GM12873 (cell line): ENCODE measurements at regions not wholly inside any gene's neighbourhood (a gene's known extent, or its start where the extent isn't known, plus 50 kb on each side); places are given as distances from the start of the nearest gene placed in this dataset.

Experiments used
- CTCF ChIP-seq: IDR thresholded peaks from 2 replicates; pipeline ENCODE4 v1.5.1; 2012; ENCODE audit warnings: low read depth, mild to moderate bottlenecking, moderate library complexity, low read length, control low read depth; ENCODE audit not compliant: insufficient read depth; ENCODE audit errors: missing control alignments

- no peak for TF ChIP-seq CTCF
Measured at GRCh38 chr22:19611590-19611989, 87.4 kb upstream of the CLDN5 start.

- no peak for TF ChIP-seq CTCF
Measured at GRCh38 chr22:19612866-19613572, 88.8 kb upstream of the CLDN5 start.

GRCh38 chr22:19614536-19614863 is 90.3 kb upstream of the CLDN5 start:
- TF ChIP-seq CTCF, result no peak

GRCh38 chr22:19615001-19615461 is 90.8 kb upstream of the CLDN5 start:
- no peak for TF ChIP-seq CTCF

GRCh38 chr22:19615867-19616581 is 91.8 kb upstream of the CLDN5 start:
- TF ChIP-seq CTCF, result no peak

- TF ChIP-seq CTCF, result no peak
Measured at GRCh38 chr22:19619144-19620009, 94.9 kb upstream of the SEPTIN5 start.
